ENCODE measurements at regions not wholly inside any gene's neighbourhood (a gene's known extent, or its start where the extent isn't known, plus 50 kb on each side); places are given as distances from the start of the nearest gene placed in this dataset.

DNA sequence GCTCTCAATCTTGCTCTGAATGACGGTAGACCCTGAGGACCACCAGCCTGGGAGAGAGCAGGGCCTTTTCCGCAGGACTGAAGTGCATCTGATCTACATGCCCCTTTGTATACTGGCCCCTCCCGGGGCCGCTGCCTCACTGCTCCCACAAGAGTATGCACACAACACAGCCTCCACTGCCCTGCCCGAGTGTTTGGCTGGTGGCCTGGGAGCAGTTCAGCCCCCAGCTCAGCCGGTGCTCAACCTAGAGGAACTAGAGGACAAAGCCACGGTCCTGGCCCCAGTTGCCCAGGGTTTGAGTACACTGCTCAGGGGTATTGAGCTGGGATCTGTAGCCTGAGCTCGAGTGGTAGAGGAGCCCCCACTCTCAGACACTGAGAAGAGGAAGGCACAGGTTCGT is 118.9 kb upstream of the CAB39 start:
- TF ChIP-seq POLR2A (IDR thresholded peaks at IDR 0.05): no peak
- TF ChIP-seq POLR2AphosphoS5 (IDR thresholded peaks at IDR 0.05): no peak
- TF ChIP-seq EP300 (IDR thresholded peaks at IDR 0.05): no peak
- TF ChIP-seq, protein P1, sequence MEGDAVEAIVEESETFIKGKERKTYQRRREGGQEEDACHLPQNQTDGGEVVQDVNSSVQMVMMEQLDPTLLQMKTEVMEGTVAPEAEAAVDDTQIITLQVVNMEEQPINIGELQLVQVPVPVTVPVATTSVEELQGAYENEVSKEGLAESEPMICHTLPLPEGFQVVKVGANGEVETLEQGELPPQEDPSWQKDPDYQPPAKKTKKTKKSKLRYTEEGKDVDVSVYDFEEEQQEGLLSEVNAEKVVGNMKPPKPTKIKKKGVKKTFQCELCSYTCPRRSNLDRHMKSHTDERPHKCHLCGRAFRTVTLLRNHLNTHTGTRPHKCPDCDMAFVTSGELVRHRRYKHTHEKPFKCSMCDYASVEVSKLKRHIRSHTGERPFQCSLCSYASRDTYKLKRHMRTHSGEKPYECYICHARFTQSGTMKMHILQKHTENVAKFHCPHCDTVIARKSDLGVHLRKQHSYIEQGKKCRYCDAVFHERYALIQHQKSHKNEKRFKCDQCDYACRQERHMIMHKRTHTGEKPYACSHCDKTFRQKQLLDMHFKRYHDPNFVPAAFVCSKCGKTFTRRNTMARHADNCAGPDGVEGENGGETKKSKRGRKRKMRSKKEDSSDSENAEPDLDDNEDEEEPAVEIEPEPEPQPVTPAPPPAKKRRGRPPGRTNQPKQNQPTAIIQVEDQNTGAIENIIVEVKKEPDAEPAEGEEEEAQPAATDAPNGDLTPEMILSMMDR (IDR thresholded peaks at IDR 0.05): no peak
- 89 to 91% methylated on average over 9 of the region's 9 CpGs for WGBS, 2 donors
- Histone ChIP-seq H3K9me3 (no peaks in the 10 kb centered on the region), H3K27ac (no peak overlapping the region), H3K36me3 (no peaks in the 10 kb centered on the region), H3K4me3 (no peak overlapping the region), H3K4me1 (no peaks in the 10 kb centered on the region), H3K27me3 (no peaks in the 10 kb centered on the region)
- intact Hi-C loops (cut with DNase I): no loop called here
- no peak for DNase-seq

DNA sequence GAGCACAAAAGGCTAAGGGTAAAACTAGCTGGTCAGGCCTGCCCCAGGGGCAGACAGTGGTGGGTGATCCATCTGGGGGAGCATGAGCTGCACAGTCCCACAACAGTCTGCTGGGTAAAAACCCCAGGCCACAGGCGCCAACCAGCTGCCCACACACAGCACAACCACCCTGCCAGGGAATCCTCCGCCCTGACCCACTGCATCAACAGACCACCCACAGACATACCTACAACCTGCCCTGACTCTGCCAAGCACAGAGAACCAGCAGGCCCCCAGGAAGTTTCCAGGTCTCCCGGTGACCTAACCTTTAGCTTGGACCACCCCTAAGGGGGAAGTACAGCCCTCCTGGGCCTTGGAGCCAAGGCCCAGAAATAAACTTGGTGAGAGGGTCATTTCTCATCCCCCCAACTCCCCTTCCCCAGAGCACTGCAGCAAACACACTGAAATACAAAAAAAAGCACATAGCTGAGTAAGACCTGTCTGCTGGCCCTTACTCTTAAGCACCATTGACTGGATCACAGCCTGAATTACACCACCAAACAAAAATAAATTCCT is 118.3 kb upstream of the CAB39 start:
- no peaks in the 10 kb centered on the region for H3K4me1 ChIP-seq
- TF ChIP-seq, protein P1 (IDR thresholded peaks at IDR 0.05): no peak
- TF ChIP-seq POLR2A (IDR thresholded peaks at IDR 0.05): no peak
- intact Hi-C loops (cut with DNase I): no loop called here
- H3K27me3 ChIP-seq: no peaks in the 10 kb centered on the region
- H3K27ac ChIP-seq: no peak overlapping the region
- no peaks in the 10 kb centered on the region for H3K36me3 ChIP-seq
- H3K9me3 ChIP-seq: no peaks in the 10 kb centered on the region
- WGBS, 2 donors: 89 to 93% methylated on average over 3 of the region's 3 CpGs
- no peak overlapping the region for H3K4me3 ChIP-seq
- DNase-seq: no peak

DNA sequence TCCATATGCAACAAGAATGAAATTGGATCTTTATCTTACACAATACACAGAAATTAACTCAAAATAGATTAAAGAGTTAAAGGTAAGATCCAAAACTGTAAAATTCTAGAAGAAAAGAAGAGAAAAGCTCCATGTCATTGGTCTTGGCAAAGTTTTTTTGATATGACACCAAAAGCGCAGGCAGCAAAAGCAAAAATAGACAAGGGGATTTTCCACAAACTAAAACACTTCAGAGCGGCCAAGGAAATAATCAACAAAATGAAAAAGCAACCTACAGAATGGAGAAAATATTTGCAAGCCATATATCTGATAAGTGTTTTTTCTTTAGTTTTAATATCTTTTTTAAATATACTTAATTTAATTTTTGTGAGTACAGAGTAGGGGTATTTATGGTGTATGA is 112.8 kb upstream of the CAB39 start:
- intact Hi-C loops (cut with DNase I): no loop called here
- TF ChIP-seq POLR2A (IDR thresholded peaks at IDR 0.05) (no peak), POLR2AphosphoS5 (IDR thresholded peaks at IDR 0.05) (no peak), EP300 (IDR thresholded peaks at IDR 0.05) (no peak)
- TF ChIP-seq, protein P1 (IDR thresholded peaks at IDR 0.05): no peak

DNA sequence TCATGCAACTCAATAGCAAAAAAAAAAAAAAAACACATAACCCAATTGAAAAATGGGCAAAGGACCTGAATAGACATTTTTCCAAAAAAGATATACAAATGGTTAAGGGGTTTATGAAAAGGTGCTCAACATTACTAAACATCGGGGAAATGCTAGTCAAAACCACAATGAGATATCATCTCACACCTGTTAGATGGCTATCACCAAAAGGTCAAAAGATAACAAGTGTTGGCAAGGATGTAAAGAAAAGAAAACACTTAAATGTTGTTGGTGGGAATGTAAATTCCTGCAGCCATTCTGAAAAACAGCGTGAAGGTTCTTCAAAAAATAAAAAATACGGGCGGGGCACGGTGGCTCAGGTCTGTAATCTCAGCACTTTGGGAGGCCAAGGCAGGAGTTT is 112.4 kb upstream of the CAB39 start:
- Histone ChIP-seq H3K27me3 (no peaks in the 10 kb centered on the region), H3K4me1 (no peaks in the 10 kb centered on the region), H3K4me3 (no peak overlapping the region), H3K27ac (no peak overlapping the region), H3K36me3 (no peaks in the 10 kb centered on the region), H3K9me3 (no peaks in the 10 kb centered on the region)
- no peak for DNase-seq
- intact Hi-C loops (cut with DNase I): no loop called here
- TF ChIP-seq POLR2A (IDR thresholded peaks at IDR 0.05): no peak
- no peak for TF ChIP-seq EP300 (IDR thresholded peaks at IDR 0.05)
- TF ChIP-seq POLR2AphosphoS5 (IDR thresholded peaks at IDR 0.05): no peak
- TF ChIP-seq, protein P1 (IDR thresholded peaks at IDR 0.05): no peak
- 39 to 45% methylated on average over 5 of the region's 5 CpGs for WGBS, 2 donors

More for the DNA sequence above, 112.8 kb upstream of the CAB39 start:
- DNase-seq: no peak
- H3K4me3 ChIP-seq: no peak overlapping the region
- H3K9me3 ChIP-seq: no peaks in the 10 kb centered on the region
- no peaks in the 10 kb centered on the region for H3K4me1 ChIP-seq
- WGBS, 2 donors: 64 to 92% methylated on average over 2 of the region's 2 CpGs
- no peak overlapping the region for H3K27ac ChIP-seq
- no peaks in the 10 kb centered on the region for H3K27me3 ChIP-seq
- no peaks in the 10 kb centered on the region for H3K36me3 ChIP-seq

GRCh38 chr2:230600881-230601280 is 111.8 kb upstream of the CAB39 start:
- Histone ChIP-seq H3K4me3 (no peak overlapping the region), H3K27me3 (no peaks in the 10 kb centered on the region), H3K4me1 (no peaks in the 10 kb centered on the region), H3K27ac (no peak overlapping the region), H3K9me3 (no peaks in the 10 kb centered on the region), H3K36me3 (no peaks in the 10 kb centered on the region)
- DNase-seq: no peak
- WGBS, 2 donors: 37 to 63% methylated on average over 4 of the region's 4 CpGs
- intact Hi-C loops (cut with DNase I): no loop called here
- no peak for TF ChIP-seq POLR2AphosphoS5 (IDR thresholded peaks at IDR 0.05)
- no peak for TF ChIP-seq POLR2A (IDR thresholded peaks at IDR 0.05)
- TF ChIP-seq EP300 (IDR thresholded peaks at IDR 0.05): no peak
